ENCODE measurements at regions not wholly inside any gene's neighbourhood (a gene's known extent, or its start where the extent isn't known, plus 50 kb on each side); places are given as distances from the start of the nearest gene placed in this dataset.

DNA sequence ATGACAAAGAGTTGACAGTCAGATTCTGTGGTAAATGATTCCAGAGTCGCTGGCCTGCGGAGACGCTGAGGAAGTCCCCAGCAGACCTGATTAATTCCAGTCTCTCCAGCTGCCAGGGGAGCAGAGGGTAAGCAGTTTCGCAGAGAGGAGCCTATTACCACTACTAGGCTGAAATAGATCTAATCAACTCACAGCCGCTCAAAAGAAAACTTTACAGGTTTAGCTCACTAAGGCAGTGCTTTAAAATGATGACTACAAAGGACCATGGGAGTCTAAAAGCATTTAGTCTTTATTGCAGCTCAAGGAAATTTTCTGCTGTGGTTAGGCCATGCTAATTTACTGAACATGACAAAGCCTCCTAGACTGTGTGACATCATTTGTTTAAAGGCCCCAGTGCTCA, 445.6 kb upstream of the POU3F3 start:
- TF ChIP-seq, protein P1, sequence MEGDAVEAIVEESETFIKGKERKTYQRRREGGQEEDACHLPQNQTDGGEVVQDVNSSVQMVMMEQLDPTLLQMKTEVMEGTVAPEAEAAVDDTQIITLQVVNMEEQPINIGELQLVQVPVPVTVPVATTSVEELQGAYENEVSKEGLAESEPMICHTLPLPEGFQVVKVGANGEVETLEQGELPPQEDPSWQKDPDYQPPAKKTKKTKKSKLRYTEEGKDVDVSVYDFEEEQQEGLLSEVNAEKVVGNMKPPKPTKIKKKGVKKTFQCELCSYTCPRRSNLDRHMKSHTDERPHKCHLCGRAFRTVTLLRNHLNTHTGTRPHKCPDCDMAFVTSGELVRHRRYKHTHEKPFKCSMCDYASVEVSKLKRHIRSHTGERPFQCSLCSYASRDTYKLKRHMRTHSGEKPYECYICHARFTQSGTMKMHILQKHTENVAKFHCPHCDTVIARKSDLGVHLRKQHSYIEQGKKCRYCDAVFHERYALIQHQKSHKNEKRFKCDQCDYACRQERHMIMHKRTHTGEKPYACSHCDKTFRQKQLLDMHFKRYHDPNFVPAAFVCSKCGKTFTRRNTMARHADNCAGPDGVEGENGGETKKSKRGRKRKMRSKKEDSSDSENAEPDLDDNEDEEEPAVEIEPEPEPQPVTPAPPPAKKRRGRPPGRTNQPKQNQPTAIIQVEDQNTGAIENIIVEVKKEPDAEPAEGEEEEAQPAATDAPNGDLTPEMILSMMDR (IDR thresholded peaks at IDR 0.05), result no peak
- no peak for TF ChIP-seq POLR2A (IDR thresholded peaks at IDR 0.05)

Data from lower leg skin (tissue), 3 donors.